ENCODE measurements at regions not wholly inside any gene's neighbourhood (a gene's known extent, or its start where the extent isn't known, plus 50 kb on each side); places are given as distances from the start of the nearest gene placed in this dataset.

- no peaks in the 10 kb centered on the region for H3K36me3 ChIP-seq (ENCODE audit: insufficient read depth, low read length)
- H3F3A ChIP-seq (ENCODE audit: low read depth) = no peaks in the 10 kb centered on the region
- H3K9me3 ChIP-seq (ENCODE audit: insufficient read depth, low read depth, low read length) = no peaks in the 10 kb centered on the region
- H3K9me2 ChIP-seq (replicated peaks; ENCODE audit: low read depth, low read length) = no peaks in the 10 kb centered on the region
- TF ChIP-seq EZH2phosphoT487 (IDR thresholded peaks at IDR 0.05; ENCODE audit: borderline replicate concordance) = no peak
- no peak for TF ChIP-seq CTCF (conservative IDR thresholded peaks at IDR 0.05; ENCODE audit: low read length)
- H2AFZ ChIP-seq (ENCODE audit: low read length) = no peak overlapping the region
- H3K79me2 ChIP-seq (ENCODE audit: insufficient read depth, low read length) = no peaks in the 10 kb centered on the region
- no peak overlapping the region for H3K4me3 ChIP-seq (ENCODE audit: low read length, poor library complexity, severe bottlenecking)
- no peak overlapping the region for H3K9ac ChIP-seq (ENCODE audit: low read depth, low read length, poor library complexity, severe bottlenecking)
- no peaks in the 10 kb centered on the region for H3K27me3 ChIP-seq (ENCODE audit: insufficient read depth, low read length, poor library complexity, severe bottlenecking)
- no peaks in the 10 kb centered on the region for H3K4me1 ChIP-seq (ENCODE audit: insufficient read depth, low read length, poor library complexity, severe bottlenecking)
- H4K20me1 ChIP-seq (ENCODE audit: insufficient read depth, low read length, poor library complexity, severe bottlenecking) = no peaks in the 10 kb centered on the region
- H3K4me2 ChIP-seq (ENCODE audit: low read depth, low read length, poor library complexity, severe bottlenecking) = no peak overlapping the region
Observed at GRCh38 chr6:163946437-163946836, 531.9 kb downstream of the QKI start.

GRCh38 chr6:163945808-163946207 lies 531.3 kb downstream of the QKI start:
- no peaks in the 10 kb centered on the region for H3K36me3 ChIP-seq (ENCODE audit: insufficient read depth, low read length)
- no peaks in the 10 kb centered on the region for H4K20me1 ChIP-seq (ENCODE audit: insufficient read depth, low read length, poor library complexity, severe bottlenecking)
- no peaks in the 10 kb centered on the region for H3K9me3 ChIP-seq (ENCODE audit: insufficient read depth, low read depth, low read length)
- no peaks in the 10 kb centered on the region for H3K79me2 ChIP-seq (ENCODE audit: insufficient read depth, low read length)
- H3K4me2 ChIP-seq (ENCODE audit: low read depth, low read length, poor library complexity, severe bottlenecking) = no peak overlapping the region
- TF ChIP-seq EZH2phosphoT487 (IDR thresholded peaks at IDR 0.05; ENCODE audit: borderline replicate concordance) = no peak
- TF ChIP-seq CTCF (conservative IDR thresholded peaks at IDR 0.05; ENCODE audit: low read length) = no peak
- H3K4me3 ChIP-seq (ENCODE audit: low read length, poor library complexity, severe bottlenecking) = no peak overlapping the region
- no peak overlapping the region for H2AFZ ChIP-seq (ENCODE audit: low read length)
- no peak overlapping the region for H3K9ac ChIP-seq (ENCODE audit: low read depth, low read length, poor library complexity, severe bottlenecking)
- no peaks in the 10 kb centered on the region for H3K9me2 ChIP-seq (replicated peaks; ENCODE audit: low read depth, low read length)
- H3K4me1 ChIP-seq (ENCODE audit: insufficient read depth, low read length, poor library complexity, severe bottlenecking) = no peaks in the 10 kb centered on the region
- no peaks in the 10 kb centered on the region for H3F3A ChIP-seq (ENCODE audit: low read depth)
- H3K27me3 ChIP-seq (ENCODE audit: insufficient read depth, low read length, poor library complexity, severe bottlenecking) = no peaks in the 10 kb centered on the region

- H2AFZ ChIP-seq (ENCODE audit: low read length) = no peak overlapping the region
- H3K36me3 ChIP-seq (ENCODE audit: insufficient read depth, low read length) = no peaks in the 10 kb centered on the region
- H4K20me1 ChIP-seq (ENCODE audit: insufficient read depth, low read length, poor library complexity, severe bottlenecking) = no peaks in the 10 kb centered on the region
- H3K9ac ChIP-seq (ENCODE audit: low read depth, low read length, poor library complexity, severe bottlenecking) = no peak overlapping the region
- H3K4me2 ChIP-seq (ENCODE audit: low read depth, low read length, poor library complexity, severe bottlenecking) = no peak overlapping the region
- H3K79me2 ChIP-seq (ENCODE audit: insufficient read depth, low read length) = no peaks in the 10 kb centered on the region
- no peak overlapping the region for H3K4me3 ChIP-seq (ENCODE audit: low read length, poor library complexity, severe bottlenecking)
- H3K4me1 ChIP-seq (ENCODE audit: insufficient read depth, low read length, poor library complexity, severe bottlenecking) = no peaks in the 10 kb centered on the region
- no peaks in the 10 kb centered on the region for H3K9me2 ChIP-seq (replicated peaks; ENCODE audit: low read depth, low read length)
- H3K27me3 ChIP-seq (ENCODE audit: insufficient read depth, low read length, poor library complexity, severe bottlenecking) = no peaks in the 10 kb centered on the region
- no peak for TF ChIP-seq EZH2phosphoT487 (IDR thresholded peaks at IDR 0.05; ENCODE audit: borderline replicate concordance)
- no peak for TF ChIP-seq CTCF (conservative IDR thresholded peaks at IDR 0.05; ENCODE audit: low read length)
- no peaks in the 10 kb centered on the region; the same call in 1 of the 2 replicates for H3K9me3 ChIP-seq (ENCODE audit: insufficient read depth, low read depth, low read length)
- no peaks in the 10 kb centered on the region for H3F3A ChIP-seq (ENCODE audit: low read depth)
Observed at GRCh38 chr6:163944897-163945296, 530.4 kb downstream of the QKI start.
